ENCODE measurements at regions not wholly inside any gene's neighbourhood (a gene's known extent, or its start where the extent isn't known, plus 50 kb on each side); places are given as distances from the start of the nearest gene placed in this dataset.

- Histone ChIP-seq H3F3A (replicated peaks; ENCODE audit: low read depth) (no peaks in the 10 kb centered on the region), H2AFZ (no peak overlapping the region), H3K36me3 (ENCODE audit: insufficient read depth) (no peaks in the 10 kb centered on the region), H3K9me2 (ENCODE audit: insufficient read depth) (peaks cover 6% of the 10 kb centered on the region; the same call in 1 of the 2 replicates), H3K27ac (ENCODE audit: low read depth) (0 out of 2 replicates have a peak overlapping the region, but pooled peaks have one; percentile 1), H3K27me3 (ENCODE audit: insufficient read depth) (no peaks in the 10 kb centered on the region), H3K4me1 (ENCODE audit: insufficient read depth) (peaks cover 38% of the 10 kb centered on the region), H3K4me2 (peak overlapping the region; percentile 23), H3K4me3 (no peak overlapping the region), H3K79me2 (replicated peaks; ENCODE audit: insufficient read depth) (no peaks in the 10 kb centered on the region), H4K20me1 (replicated peaks; ENCODE audit: insufficient read depth) (no peaks in the 10 kb centered on the region)
- H3K27ac Mint-ChIP-seq, result peak overlapping the region; percentile 60; the same call in 1 of the 2 replicates
- peak overlapping the region; percentile 4; the same call in 1 of the 3 replicates for H3K4me3 Mint-ChIP-seq
- H3K36me3 Mint-ChIP-seq (ENCODE audit: low read depth), result no peaks in the 10 kb centered on the region
- H3K27me3 Mint-ChIP-seq (ENCODE audit: insufficient read depth, low read depth, poor library complexity), result peaks cover 5% of the 10 kb centered on the region
- TF ChIP-seq CREB1 (CRISPR knock-in tag; IDR thresholded peaks at IDR 0.05; ENCODE audit: low read depth) (no peak), NANOG (IDR thresholded peaks at IDR 0.05; ENCODE audit: borderline replicate concordance) (peak; percentile 57; the same call in 1 of the 2 replicates), ZNF462 (CRISPR knock-in tag; IDR thresholded peaks at IDR 0.05) (peak; percentile 82; the same call in 1 of the 2 replicates)
- peaks cover 36% of the 10 kb centered on the region for H3K4me1 Mint-ChIP-seq
- peak; percentile 63 for DNase-seq (ENCODE audit: low spot score)
- peak; percentile 89 for ATAC-seq
- no peaks in the 10 kb centered on the region for H3K9me3 Mint-ChIP-seq
Measured at GRCh38 chr4:15162046-15162445, 159.8 kb downstream of the CPEB2 start.

GRCh38 chr4:15162465-15163283 lies 160.4 kb downstream of the CPEB2 start:
- DNase-seq (ENCODE audit: low spot score) (peak; percentile 8), ATAC-seq (no peak)
- Mint-ChIP-seq H3K27me3 (ENCODE audit: insufficient read depth, low read depth, poor library complexity) (peaks cover 5% of the 10 kb centered on the region), H3K9me3 (no peaks in the 10 kb centered on the region), H3K27ac (no peak overlapping the region), H3K36me3 (ENCODE audit: low read depth) (no peaks in the 10 kb centered on the region), H3K4me3 (no peak overlapping the region), H3K4me1 (peaks cover 36% of the 10 kb centered on the region)
- no peaks in the 10 kb centered on the region for H3K79me2 ChIP-seq (replicated peaks; ENCODE audit: insufficient read depth)
- no peaks in the 10 kb centered on the region for H3F3A ChIP-seq (replicated peaks; ENCODE audit: low read depth)
- no peak overlapping the region for H3K4me3 ChIP-seq
- H2AFZ ChIP-seq, result no peak overlapping the region
- no peaks in the 10 kb centered on the region for H4K20me1 ChIP-seq (replicated peaks; ENCODE audit: insufficient read depth)
- H3K27ac ChIP-seq (ENCODE audit: low read depth), result no peak overlapping the region
- no peaks in the 10 kb centered on the region for H3K36me3 ChIP-seq (ENCODE audit: insufficient read depth)
- peaks cover 6% of the 10 kb centered on the region; the same call in 1 of the 2 replicates for H3K9me2 ChIP-seq (ENCODE audit: insufficient read depth)
- H3K4me1 ChIP-seq (ENCODE audit: insufficient read depth), result peaks cover 38% of the 10 kb centered on the region
- TF ChIP-seq JUNB (IDR thresholded peaks at IDR 0.05; ENCODE audit: unreplicated experiment), result no peak
- TF ChIP-seq CTCF (conservative IDR thresholded peaks at IDR 0.05; ENCODE audit: low read depth in 2 of 2), result peak; percentile 33 to 42; a peak in 3 of 4 replicates
- H3K27me3 ChIP-seq (ENCODE audit: insufficient read depth), result no peaks in the 10 kb centered on the region
- peak overlapping the region; percentile 23 for H3K4me2 ChIP-seq
